ENCODE measurements at regions not wholly inside any gene's neighbourhood (a gene's known extent, or its start where the extent isn't known, plus 50 kb on each side); places are given as distances from the start of the nearest gene placed in this dataset.

DNA sequence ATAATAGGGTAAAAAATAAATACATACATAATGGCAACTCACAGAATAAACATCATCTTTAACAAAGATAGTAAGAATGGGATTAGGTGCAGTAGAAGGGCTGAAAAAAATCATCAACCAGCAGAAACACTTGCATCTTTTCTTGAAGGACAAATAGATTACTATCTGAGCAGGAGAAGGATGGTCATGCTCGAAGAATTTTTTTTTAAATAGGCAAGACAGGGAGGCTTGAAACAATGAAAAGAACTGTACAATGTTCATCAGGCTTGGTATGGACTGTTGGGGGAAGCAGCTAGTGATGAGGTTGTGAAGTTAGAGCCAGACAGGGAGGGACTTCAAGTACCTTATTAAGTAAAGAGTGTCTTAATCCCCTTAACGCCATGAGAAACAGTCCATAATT, 167.4 kb upstream of the LDB2 start:
- Histone ChIP-seq H3K27me3 (no peaks in the 10 kb centered on the region), H3K4me1 (no peaks in the 10 kb centered on the region), H3K4me3 (no peak overlapping the region), H3K27ac (no peak overlapping the region), H3K9me3 (no peaks in the 10 kb centered on the region), H3K36me3 (no peaks in the 10 kb centered on the region)
- DNase-seq: no peak
- TF ChIP-seq, protein P1, sequence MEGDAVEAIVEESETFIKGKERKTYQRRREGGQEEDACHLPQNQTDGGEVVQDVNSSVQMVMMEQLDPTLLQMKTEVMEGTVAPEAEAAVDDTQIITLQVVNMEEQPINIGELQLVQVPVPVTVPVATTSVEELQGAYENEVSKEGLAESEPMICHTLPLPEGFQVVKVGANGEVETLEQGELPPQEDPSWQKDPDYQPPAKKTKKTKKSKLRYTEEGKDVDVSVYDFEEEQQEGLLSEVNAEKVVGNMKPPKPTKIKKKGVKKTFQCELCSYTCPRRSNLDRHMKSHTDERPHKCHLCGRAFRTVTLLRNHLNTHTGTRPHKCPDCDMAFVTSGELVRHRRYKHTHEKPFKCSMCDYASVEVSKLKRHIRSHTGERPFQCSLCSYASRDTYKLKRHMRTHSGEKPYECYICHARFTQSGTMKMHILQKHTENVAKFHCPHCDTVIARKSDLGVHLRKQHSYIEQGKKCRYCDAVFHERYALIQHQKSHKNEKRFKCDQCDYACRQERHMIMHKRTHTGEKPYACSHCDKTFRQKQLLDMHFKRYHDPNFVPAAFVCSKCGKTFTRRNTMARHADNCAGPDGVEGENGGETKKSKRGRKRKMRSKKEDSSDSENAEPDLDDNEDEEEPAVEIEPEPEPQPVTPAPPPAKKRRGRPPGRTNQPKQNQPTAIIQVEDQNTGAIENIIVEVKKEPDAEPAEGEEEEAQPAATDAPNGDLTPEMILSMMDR (IDR thresholded peaks at IDR 0.05): no peak
- no peak for TF ChIP-seq POLR2A (IDR thresholded peaks at IDR 0.05)

DNA sequence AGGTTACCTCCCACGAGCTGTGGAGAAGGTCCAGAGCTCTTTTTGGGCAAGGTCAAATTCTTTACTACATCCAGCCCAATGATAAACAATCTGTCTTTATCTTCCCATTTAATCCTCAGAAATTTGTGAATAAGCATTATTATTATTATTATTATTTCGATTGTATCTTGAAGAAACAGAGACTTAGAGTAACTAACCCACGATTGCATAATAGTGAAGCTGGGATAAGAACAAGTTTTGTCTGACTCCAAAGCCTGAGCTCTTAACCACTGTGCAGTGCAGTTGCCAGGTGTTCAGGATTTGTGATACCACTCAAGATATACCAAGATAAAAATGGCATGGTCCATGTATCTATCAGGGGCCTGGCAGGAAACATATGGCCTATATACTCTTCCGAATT, 166.5 kb upstream of the LDB2 start:
- Histone ChIP-seq H3K27ac (no peak overlapping the region), H3K27me3 (no peaks in the 10 kb centered on the region), H3K4me1 (no peaks in the 10 kb centered on the region), H3K36me3 (no peaks in the 10 kb centered on the region), H3K4me3 (no peak overlapping the region), H3K9me3 (no peaks in the 10 kb centered on the region)
- TF ChIP-seq, protein P1 (IDR thresholded peaks at IDR 0.05): no peak
- TF ChIP-seq POLR2A (IDR thresholded peaks at IDR 0.05): no peak
- DNase-seq: no peak

DNA sequence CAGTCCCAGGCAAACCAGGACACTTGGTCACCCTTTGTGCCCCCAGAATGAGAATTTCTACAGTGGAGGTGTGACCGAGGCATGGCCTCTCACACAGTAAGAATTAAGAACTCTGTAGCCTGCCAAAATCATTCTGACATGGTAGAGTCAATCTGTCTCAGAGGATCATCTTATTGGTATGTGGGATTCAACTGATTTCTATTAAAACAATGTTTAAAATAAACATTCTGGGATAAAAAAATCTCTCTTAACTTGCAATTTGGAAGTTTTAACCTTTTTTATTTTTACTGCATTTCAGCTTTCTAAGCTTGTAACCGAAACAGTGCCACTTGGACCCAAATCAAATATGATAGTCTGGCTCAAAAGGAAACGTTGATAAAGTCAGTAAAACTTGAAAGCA, 165.4 kb upstream of the LDB2 start:
- no peak for DNase-seq
- H3K36me3 ChIP-seq: no peaks in the 10 kb centered on the region
- H3K27me3 ChIP-seq: no peaks in the 10 kb centered on the region
- no peak overlapping the region for H3K4me3 ChIP-seq
- H3K27ac ChIP-seq: no peak overlapping the region
- TF ChIP-seq, protein P1 (IDR thresholded peaks at IDR 0.05): no peak
- TF ChIP-seq POLR2A (IDR thresholded peaks at IDR 0.05): no peak
- no peaks in the 10 kb centered on the region for H3K4me1 ChIP-seq
- H3K9me3 ChIP-seq: no peaks in the 10 kb centered on the region

DNA sequence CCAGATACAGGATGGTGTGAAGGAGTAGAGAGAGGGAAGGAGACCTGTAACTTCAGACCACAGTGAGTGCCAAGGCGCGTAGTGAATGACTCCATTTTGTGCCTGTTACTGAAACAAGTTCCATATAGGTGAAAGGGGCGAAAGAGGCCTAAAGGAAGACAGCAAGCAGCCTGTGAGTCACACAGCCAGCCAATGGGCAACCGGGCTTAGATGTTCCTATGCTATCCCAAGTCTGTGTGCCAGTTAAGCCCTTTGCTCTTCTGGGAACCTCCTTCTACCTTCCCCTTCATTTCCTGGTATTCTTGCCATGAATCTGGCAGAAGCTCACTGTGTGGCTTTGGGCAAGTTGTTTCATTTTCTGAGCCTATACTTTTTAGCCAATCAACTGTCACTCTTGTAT, 161.8 kb upstream of the LDB2 start:
- H3K4me3 ChIP-seq: no peak overlapping the region
- H3K9me3 ChIP-seq: no peaks in the 10 kb centered on the region
- H3K27ac ChIP-seq: no peak overlapping the region
- H3K36me3 ChIP-seq: no peaks in the 10 kb centered on the region
- DNase-seq: no peak
- H3K27me3 ChIP-seq: no peaks in the 10 kb centered on the region
- TF ChIP-seq POLR2A (IDR thresholded peaks at IDR 0.05): no peak
- TF ChIP-seq, protein P1 (IDR thresholded peaks at IDR 0.05): no peak
- H3K4me1 ChIP-seq: no peaks in the 10 kb centered on the region

DNA sequence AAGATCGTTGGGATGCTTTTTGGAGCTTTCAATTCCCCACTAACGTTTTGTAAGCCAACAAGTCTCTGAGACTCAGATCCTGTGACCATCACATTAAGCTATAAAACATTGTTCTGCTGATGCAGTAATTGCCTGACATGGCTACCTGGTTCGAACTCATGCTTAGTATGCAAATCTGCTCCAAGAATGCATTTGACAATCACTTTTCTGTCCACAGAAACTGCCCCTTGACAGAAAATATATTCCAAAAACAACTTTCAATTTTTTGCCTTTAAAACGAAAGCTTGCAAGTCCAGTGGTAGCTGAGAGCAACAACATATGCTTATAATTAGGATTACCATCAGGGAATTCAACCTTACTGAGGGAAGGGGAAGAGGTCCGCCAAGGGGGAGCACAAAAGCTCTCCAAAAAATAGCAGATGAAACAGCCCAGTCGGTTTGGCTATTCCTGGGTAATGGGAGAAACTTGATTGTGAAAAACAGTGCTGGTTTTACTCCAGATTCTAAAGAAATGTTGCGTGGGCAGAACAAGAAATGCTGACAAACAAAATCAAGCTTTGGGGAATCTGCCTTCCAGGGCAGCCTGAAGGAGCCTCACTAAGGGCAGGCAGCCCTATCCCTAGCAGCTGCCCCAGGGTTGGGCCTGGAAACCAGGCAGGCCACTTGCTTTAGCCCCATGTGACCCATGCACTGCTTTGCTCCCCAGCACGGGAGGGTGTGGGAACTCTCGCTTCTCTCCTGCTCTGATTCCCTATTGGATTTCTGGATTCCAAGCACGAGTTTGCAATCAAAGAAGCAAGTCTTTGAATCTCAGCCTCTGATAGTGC, 160.7 kb upstream of the LDB2 start:
- TF ChIP-seq, protein P1 (IDR thresholded peaks at IDR 0.05): no peak
- no peak for TF ChIP-seq POLR2A (IDR thresholded peaks at IDR 0.05)
- H3K27ac ChIP-seq: peak overlapping the region in 1 of 4 donors; percentile 3
- H3K27me3 ChIP-seq: no peaks in the 10 kb centered on the region
- DNase-seq: no peak
- H3K36me3 ChIP-seq: no peaks in the 10 kb centered on the region
- no peak overlapping the region for H3K4me3 ChIP-seq
- H3K9me3 ChIP-seq: no peaks in the 10 kb centered on the region
- no peaks in the 10 kb centered on the region for H3K4me1 ChIP-seq
